ENCODE measurements at regions not wholly inside any gene's neighbourhood (a gene's known extent, or its start where the extent isn't known, plus 50 kb on each side); places are given as distances from the start of the nearest gene placed in this dataset.

- in situ Hi-C loops (cut with HindIII; ENCODE audit: low sequenced_read_pairs), result no loop called here
Observed at GRCh38 chr10:107915215-107915610, 750.7 kb upstream of the SORCS1 start.

- in situ Hi-C loops (cut with HindIII; ENCODE audit: low sequenced_read_pairs), result no loop called here
Observed at GRCh38 chr10:107914450-107915214, 750.1 kb upstream of the SORCS1 start.

GRCh38 chr10:107913317-107914294, 749.1 kb upstream of the SORCS1 start:
- in situ Hi-C loops (cut with HindIII; ENCODE audit: low sequenced_read_pairs), result no loop called here

DNA sequence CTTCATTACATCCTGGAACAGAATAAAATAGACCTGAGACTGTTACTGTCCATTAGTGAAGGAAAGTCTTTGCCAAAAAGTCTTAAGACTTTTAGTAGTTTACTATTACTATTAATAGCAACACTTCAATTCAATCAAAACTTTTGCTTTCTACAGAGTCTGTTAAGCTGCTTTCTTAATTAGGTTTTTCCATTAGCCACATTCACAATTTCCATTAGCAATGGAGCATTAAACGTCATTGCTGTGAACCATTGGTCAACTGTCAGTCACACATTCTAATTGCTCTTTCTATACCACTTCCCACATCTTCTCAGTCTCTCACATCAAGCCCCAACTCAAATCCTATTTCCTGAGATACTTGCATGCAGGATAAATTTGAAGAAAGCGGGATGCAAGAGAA, 736.6 kb upstream of the SORCS1 start:
- in situ Hi-C loops (cut with HindIII; ENCODE audit: low sequenced_read_pairs), result no loop called here

- in situ Hi-C loops (cut with HindIII; ENCODE audit: low sequenced_read_pairs), result no loop called here
Observed at GRCh38 chr10:107900131-107900530, 735.6 kb upstream of the SORCS1 start.

DNA sequence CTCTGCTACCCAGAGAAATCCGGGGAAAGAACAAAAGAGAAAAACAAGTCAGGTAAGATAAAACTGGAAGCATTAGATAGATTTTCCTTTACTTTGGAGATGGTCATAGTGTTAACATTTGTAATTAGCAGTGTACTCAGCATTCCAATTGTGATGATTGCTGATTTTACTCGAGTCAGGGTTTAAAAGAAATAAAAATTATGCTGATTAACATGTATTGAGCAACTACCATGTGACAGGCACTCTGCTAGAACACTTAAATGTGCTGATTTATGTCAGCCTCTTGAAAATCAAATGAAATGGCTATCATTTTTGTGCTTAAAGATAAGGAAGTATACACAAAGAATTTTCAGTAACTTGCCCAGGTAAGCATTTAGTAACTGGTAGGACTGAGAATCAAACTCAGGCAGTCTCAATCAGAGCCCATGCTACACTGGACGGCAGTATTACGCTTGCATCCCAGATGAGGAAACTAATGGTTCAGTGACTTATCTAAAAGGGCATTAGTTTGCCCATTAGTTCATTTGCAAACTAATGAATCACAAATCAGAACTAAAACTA, 735.1 kb upstream of the SORCS1 start:
- in situ Hi-C loops (cut with HindIII; ENCODE audit: low sequenced_read_pairs), result no loop called here

DNA sequence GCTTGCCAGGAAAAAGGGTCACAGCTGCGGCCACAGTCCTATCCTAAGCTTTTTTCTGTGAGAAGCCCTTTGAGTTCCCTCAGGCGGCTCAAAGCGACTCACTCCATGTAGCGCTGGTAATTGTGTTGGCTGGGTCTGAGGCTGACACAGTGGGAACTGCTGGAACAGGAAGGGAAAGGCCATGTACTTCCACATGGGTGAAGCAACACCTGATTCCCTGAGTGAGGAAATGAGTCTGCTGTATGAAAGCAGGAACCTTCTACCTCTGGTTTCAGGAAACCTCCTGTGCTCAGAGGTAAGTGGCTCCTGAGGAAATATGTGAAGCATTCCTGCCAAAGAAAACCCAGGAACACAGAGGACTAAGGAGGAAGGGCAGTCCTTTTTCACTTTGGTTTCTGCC, 734.6 kb upstream of the SORCS1 start:
- in situ Hi-C loops (cut with HindIII; ENCODE audit: low sequenced_read_pairs), result no loop called here

DNA sequence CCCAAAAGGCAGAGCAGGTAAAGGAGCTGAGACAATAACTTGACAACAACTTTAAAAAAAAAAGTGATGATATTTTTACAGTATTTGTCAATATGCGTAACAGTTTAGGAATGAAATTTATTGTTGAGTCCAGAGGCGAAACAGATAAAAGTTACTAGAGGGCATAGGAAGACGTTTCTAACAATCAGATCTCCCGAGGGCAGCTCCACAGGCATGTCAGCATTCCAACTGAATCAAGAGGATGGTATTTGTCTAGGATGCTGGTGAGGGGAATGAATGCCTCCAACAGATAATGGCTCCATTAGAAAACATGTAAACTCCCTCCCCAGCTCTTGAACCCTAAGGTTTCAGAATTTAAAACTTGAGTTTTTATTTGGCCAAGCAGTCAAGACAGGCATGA, 733.9 kb upstream of the SORCS1 start:
- in situ Hi-C loops (cut with HindIII; ENCODE audit: low sequenced_read_pairs), result no loop called here

- in situ Hi-C loops (cut with HindIII; ENCODE audit: low sequenced_read_pairs), result no loop called here
Observed at GRCh38 chr10:107894516-107894915, 730.0 kb upstream of the SORCS1 start.

GRCh38 chr10:107889105-107889504, 724.6 kb upstream of the SORCS1 start:
- in situ Hi-C loops (cut with HindIII; ENCODE audit: low sequenced_read_pairs), result no loop called here

DNA sequence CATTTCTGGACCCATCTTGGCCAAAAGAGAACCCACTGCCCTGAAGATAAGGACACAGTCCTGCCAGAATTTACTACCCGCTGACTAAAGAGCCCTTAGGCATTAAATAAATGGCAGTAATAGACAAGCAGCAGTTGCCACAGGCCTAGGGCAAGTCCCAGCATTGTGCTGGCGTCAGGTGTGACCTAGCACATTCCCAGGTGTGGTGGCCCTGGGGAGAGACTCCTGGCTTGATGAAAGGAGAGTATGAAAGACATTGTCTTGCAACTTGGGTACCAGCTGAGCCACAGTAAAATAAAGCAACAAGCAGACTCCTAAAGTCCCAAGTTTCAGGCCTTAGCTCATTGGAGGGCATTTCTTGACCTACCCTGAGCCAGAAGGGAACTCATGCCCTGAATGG, 715.7 kb upstream of the SORCS1 start:
- in situ Hi-C loops (cut with HindIII; ENCODE audit: low sequenced_read_pairs), result no loop called here

DNA sequence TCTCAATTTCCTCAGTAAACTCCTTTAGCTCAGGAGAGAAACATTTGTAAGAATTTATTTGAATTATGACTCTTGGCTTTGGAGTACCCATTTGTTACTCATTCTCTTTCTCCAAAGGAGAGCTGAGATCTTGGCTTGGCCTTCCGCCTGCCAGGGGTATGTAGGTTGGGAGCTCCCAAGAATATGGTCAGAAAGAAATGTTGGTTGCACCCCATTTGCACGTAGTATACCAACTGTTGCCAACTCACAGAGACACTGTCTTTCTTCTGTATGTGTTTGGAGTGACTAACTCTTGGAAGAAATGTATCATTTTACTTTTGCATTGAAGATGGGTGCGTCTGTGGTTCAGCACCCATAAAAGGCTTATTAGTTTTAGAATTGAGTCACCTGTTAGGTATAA, 708.5 kb upstream of the SORCS1 start:
- in situ Hi-C loops (cut with HindIII; ENCODE audit: low sequenced_read_pairs), result no loop called here

DNA sequence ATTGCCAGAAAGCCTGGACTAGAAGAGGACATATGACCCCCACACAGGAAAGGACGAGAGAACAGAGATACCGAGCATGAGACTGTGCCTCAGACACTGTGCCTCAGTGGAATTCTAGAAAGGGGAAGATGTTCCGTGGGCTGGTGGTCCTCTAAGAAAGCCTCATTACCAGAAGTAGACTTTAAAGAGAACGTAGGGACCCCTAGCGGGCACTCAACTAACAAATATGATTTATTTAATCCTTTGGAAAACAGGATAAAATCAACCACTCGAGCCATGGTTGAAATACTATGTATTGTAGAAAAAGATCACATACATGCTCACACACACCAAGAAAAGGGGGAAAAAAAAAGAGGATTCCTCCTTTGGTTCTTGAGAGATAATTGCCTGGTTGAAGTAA, 701.2 kb upstream of the SORCS1 start:
- in situ Hi-C loops (cut with HindIII; ENCODE audit: low sequenced_read_pairs), result no loop called here

DNA sequence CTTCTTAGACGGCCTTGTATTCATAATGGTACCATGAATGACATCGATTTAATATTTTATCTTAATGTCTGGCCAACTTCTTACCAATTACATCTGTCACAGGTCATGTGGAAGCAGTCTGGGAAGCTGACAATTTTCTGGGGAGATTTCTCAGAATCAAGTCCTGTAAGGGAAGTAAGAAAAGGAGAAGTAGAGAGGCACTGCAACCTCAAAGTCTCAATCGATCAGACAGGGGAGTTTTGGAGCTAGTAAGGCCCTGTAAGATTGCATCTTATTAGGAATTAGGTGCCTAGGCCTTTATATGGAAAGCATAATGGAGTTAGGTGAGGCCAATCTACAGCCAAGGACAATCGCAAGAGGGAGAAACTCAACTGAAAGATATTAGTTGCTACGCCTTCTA, 694.6 kb upstream of the SORCS1 start:
- in situ Hi-C loops (cut with HindIII; ENCODE audit: low sequenced_read_pairs), result no loop called here

DNA sequence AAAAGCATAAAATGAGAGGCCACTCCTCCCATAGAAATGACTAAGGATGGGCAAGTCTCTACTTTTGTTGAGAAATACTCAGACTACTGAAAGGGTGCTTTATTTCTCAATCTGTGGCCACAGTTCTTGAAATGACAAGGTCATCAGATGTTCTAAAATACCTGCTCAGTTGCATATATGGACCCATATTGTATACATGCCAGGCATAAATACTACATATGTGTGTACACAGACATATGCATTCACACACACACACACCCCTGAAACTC, 691.5 kb upstream of the SORCS1 start:
- in situ Hi-C loops (cut with HindIII; ENCODE audit: low sequenced_read_pairs), result no loop called here

- in situ Hi-C loops (cut with HindIII; ENCODE audit: low sequenced_read_pairs), result no loop called here
Observed at GRCh38 chr10:107855301-107856046, 691.0 kb upstream of the SORCS1 start.

DNA sequence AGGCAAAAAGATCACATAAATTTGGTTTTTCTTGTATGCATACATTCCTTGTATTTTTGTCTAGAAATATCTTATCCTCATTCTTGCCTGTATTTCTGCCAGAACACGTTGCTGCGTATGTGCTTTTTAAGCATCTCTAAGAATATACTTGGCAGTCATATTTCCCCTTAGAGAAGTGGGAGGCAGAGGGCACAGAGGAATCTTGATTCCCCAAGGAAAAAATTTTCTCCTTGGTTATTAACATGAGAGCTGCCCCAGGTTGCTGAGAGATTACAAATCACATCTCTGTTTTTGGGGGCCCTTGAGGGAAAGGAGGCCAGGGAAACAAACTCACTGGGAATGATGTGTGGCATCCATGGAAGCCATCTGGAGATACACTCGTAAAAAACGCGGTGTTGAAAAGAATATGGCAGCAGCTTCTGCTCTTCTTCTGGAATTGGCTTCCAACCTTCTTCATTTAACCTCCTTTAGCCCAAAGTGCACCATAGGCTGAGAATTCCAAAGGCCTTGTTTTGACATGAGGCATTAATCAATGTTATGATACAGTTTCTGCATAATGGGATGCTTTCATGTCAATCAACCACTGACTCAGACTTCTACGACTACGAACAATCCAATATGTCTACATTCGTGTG, 684.3 kb upstream of the SORCS1 start:
- in situ Hi-C loops (cut with HindIII; ENCODE audit: low sequenced_read_pairs), result no loop called here

DNA sequence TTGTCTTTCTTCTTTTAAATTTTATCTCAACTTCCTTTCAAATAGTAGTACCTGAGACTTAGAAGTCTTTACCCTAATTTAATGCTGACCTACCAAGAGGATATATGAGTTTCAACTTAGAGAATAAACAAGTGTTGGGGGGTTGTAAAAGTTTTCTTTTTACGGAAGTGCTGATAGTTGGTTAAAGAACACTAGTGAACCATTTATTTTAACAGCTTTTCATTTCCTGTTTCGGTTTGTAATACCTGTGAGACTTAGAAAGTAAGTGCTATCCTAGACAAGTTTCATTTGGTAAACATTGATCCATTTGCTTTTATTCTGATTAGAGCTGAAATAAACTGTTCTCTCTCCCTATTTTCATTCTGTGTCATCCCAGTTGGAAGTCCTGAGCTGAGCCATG, 683.1 kb upstream of the SORCS1 start:
- in situ Hi-C loops (cut with HindIII; ENCODE audit: low sequenced_read_pairs), result no loop called here

- in situ Hi-C loops (cut with HindIII; ENCODE audit: low sequenced_read_pairs), result no loop called here
Observed at GRCh38 chr10:107834706-107835105, 670.2 kb upstream of the SORCS1 start.

DNA sequence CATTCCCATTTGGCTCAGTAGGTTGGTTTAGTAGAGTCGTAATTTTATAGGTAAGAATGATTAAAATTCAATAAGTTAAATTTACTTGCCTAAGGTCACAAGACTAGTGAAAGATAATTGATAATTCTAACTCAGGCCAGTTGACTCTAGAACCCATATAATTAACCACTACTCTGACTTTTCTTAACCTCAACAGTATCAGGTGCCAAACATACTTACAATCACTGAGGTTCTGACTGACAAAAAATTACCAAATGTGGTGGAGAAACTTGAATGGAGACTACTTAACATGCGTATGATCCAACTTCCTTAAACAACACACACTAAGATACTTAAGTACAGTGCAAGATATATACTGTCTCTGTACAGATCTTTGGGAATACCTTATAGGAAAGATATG, 667.3 kb upstream of the SORCS1 start:
- in situ Hi-C loops (cut with HindIII; ENCODE audit: low sequenced_read_pairs), result no loop called here

- in situ Hi-C loops (cut with HindIII; ENCODE audit: low sequenced_read_pairs), result no loop called here
Observed at GRCh38 chr10:107829161-107829560, 664.7 kb upstream of the SORCS1 start.

All from DLD1 (cell line).